Fibroblast of lung (primary cell): ENCODE measurements at regions not wholly inside any gene's neighbourhood (a gene's known extent, or its start where the extent isn't known, plus 50 kb on each side); places are given as distances from the start of the nearest gene placed in this dataset.

Experiments used
- DNase-seq, 2 donors: peaks; one replicate each; pipeline versions ENCODE4 v3.0.0 to v3.0.0-alpha.2; 2010; ENCODE audit warnings: low read depth in 2 of 2
- H2AFZ ChIP-seq: 2 replicates; pipeline ENCODE4 v1.5.1; 2012; ENCODE audit warnings: low read length, control low read depth, inconsistent platforms
- H3K27ac ChIP-seq: 2 replicates; pipeline ENCODE4 v1.5.1; 2011; ENCODE audit warnings: low read length, control low read depth; ENCODE audit not compliant: insufficient read depth
- H3K27me3 ChIP-seq: 2 replicates; pipeline ENCODE4 v1.5.1; 2011; ENCODE audit warnings: mild to moderate bottlenecking, low read length; ENCODE audit not compliant: control insufficient read depth, insufficient read depth
- H3K36me3 ChIP-seq: 2 replicates; pipeline ENCODE4 v1.5.1; 2011; ENCODE audit warnings: low read length; ENCODE audit not compliant: control insufficient read depth, insufficient read depth
- H3K4me1 ChIP-seq: 2 replicates; pipeline ENCODE4 v1.5.1; 2011; ENCODE audit warnings: low read length; ENCODE audit not compliant: control insufficient read depth, insufficient read depth; ENCODE audit errors: extremely low read depth
- H3K4me2 ChIP-seq: 2 replicates; pipeline ENCODE4 v1.5.1; 2011; ENCODE audit warnings: low read length, control low read depth; ENCODE audit not compliant: insufficient read depth; ENCODE audit errors: extremely low read depth
- H3K4me3 ChIP-seq, 4 experiments: fragments of 200-600 bp in 1 of 4; sonication (generic) in 1 of 4; replicated peaks in 1 of 4; 2 replicates each; pipeline ENCODE4 v1.5.1; 2011 to 2016; ENCODE audit warnings: low read length in 4 of 4, low read depth in 3 of 4, mild to moderate bottlenecking in 3 of 4, control low read depth in 2 of 4, inconsistent platforms in 1 of 4, mixed read lengths in 1 of 4; ENCODE audit not compliant: insufficient read depth in 1 of 4; ENCODE audit errors: control extremely low read depth in 1 of 4
- H3K79me2 ChIP-seq: 2 replicates; pipeline ENCODE4 v1.5.1; 2012; ENCODE audit warnings: mild to moderate bottlenecking, low read length, inconsistent platforms; ENCODE audit not compliant: control insufficient read depth, insufficient read depth
- H3K9ac ChIP-seq: 2 replicates; pipeline ENCODE4 v1.5.1; 2011; ENCODE audit warnings: mild to moderate bottlenecking, low read length, control low read depth; ENCODE audit not compliant: insufficient read depth
- H3K9me3 ChIP-seq: 2 replicates; pipeline ENCODE4 v1.5.1; 2012; ENCODE audit warnings: low read depth, low read length; ENCODE audit not compliant: control insufficient read depth, insufficient read depth
- H4K20me1 ChIP-seq: 2 replicates; pipeline ENCODE4 v1.5.1; 2011; ENCODE audit warnings: low read length; ENCODE audit not compliant: control insufficient read depth, insufficient read depth; ENCODE audit errors: extremely low read depth
- EZH2 ChIP-seq: IDR thresholded peaks from 2 replicates; pipeline ENCODE4 v1.5.1; 2012; ENCODE audit warnings: low read length, control low read depth, mild to moderate bottlenecking; ENCODE audit errors: missing control alignments
- TF ChIP-seq, protein P1 (sequence below), 2 donors: IDR thresholded peaks in 1 of 2; conservative IDR thresholded peaks in 1 of 2; 1 replicate in 1 of 2; 2 replicates in 1 of 2; pipeline ENCODE4 v1.5.1; 2011 to 2012; ENCODE audit warnings: low read length in 2 of 2, control low read depth in 1 of 2, inconsistent platforms in 1 of 2, low read depth in 1 of 2, mild to moderate bottlenecking in 1 of 2

GRCh38 chr6:8906699-8907098 is 471.4 kb upstream of the SLC35B3 start:
- H3K4me1 ChIP-seq: no peaks in the 10 kb centered on the region
- H2AFZ ChIP-seq: no peak overlapping the region
- H3K79me2 ChIP-seq: no peaks in the 10 kb centered on the region
- H3K4me2 ChIP-seq: no peak overlapping the region
- H3K36me3 ChIP-seq: no peaks in the 10 kb centered on the region
- H3K4me3 ChIP-seq: no peak overlapping the region
- H3K9ac ChIP-seq: no peak overlapping the region
- H3K27ac ChIP-seq: no peak overlapping the region
- H3K27me3 ChIP-seq: no peaks in the 10 kb centered on the region
- no peak for DNase-seq
- no peak for TF ChIP-seq EZH2
- TF ChIP-seq, protein P1, sequence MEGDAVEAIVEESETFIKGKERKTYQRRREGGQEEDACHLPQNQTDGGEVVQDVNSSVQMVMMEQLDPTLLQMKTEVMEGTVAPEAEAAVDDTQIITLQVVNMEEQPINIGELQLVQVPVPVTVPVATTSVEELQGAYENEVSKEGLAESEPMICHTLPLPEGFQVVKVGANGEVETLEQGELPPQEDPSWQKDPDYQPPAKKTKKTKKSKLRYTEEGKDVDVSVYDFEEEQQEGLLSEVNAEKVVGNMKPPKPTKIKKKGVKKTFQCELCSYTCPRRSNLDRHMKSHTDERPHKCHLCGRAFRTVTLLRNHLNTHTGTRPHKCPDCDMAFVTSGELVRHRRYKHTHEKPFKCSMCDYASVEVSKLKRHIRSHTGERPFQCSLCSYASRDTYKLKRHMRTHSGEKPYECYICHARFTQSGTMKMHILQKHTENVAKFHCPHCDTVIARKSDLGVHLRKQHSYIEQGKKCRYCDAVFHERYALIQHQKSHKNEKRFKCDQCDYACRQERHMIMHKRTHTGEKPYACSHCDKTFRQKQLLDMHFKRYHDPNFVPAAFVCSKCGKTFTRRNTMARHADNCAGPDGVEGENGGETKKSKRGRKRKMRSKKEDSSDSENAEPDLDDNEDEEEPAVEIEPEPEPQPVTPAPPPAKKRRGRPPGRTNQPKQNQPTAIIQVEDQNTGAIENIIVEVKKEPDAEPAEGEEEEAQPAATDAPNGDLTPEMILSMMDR (conservative IDR thresholded peaks at IDR 0.05 in 1 of 2, IDR thresholded peaks at IDR 0.05 in 1 of 2; ENCODE audit: low read depth in 1 of 2, low read length in 2 of 2): no peak
- H3K9me3 ChIP-seq: no peaks in the 10 kb centered on the region
- no peaks in the 10 kb centered on the region for H4K20me1 ChIP-seq

DNA sequence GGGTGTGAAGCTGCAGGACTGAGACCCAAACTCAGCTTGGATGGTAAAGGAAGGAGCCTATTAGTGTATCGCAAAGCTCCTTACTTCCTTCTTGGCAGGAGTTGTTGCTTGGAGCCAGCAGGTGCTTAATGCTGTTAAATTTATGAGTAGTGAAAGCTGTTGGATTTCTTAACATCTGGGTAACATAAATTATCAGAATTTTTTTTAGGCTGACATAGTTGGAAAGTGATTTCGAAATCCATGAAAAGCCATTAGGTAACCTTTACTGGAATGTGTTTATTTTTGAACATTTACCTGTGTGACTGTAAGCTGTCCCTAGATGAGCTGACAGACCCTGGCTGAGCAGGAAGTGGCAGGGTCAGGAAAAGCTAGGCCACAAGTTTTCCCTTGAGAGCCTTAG is 470.4 kb upstream of the SLC35B3 start:
- Histone ChIP-seq H3K9me3 (no peaks in the 10 kb centered on the region), H3K36me3 (no peaks in the 10 kb centered on the region), H3K4me3 (no peak overlapping the region), H3K9ac (no peak overlapping the region), H4K20me1 (no peaks in the 10 kb centered on the region), H2AFZ (no peak overlapping the region), H3K27ac (no peak overlapping the region), H3K27me3 (no peaks in the 10 kb centered on the region), H3K4me1 (no peaks in the 10 kb centered on the region), H3K79me2 (no peaks in the 10 kb centered on the region), H3K4me2 (no peak overlapping the region)
- DNase-seq: no peak
- TF ChIP-seq EZH2: no peak
- TF ChIP-seq, protein P1 (conservative IDR thresholded peaks at IDR 0.05 in 1 of 2, IDR thresholded peaks at IDR 0.05 in 1 of 2; ENCODE audit: low read depth in 1 of 2, low read length in 2 of 2): no peak

DNA sequence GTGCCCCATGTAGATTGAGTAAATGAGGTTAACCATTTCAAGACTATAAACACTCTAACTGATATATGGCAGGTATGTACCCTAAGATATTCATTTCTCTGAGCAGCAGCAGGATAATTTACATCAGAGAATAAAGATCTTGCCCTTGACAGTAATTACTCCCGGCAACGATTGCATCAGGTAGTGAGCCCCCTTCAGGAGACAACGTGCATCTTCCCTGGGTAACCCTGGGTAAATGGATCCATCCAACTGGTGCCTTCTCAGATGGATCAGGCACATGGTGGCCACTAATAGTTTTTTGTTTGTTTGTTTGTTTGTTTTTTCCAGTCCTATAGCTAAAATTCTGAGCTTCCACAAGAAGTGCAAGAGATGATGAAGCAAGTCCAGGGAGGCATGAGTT is 469.4 kb upstream of the SLC35B3 start:
- Histone ChIP-seq H3K4me2 (no peak overlapping the region), H3K27me3 (no peaks in the 10 kb centered on the region), H3K9ac (no peak overlapping the region), H3K9me3 (no peaks in the 10 kb centered on the region), H3K27ac (no peak overlapping the region), H3K36me3 (no peaks in the 10 kb centered on the region), H2AFZ (no peak overlapping the region), H3K4me3 (no peak overlapping the region), H4K20me1 (no peaks in the 10 kb centered on the region), H3K4me1 (no peaks in the 10 kb centered on the region), H3K79me2 (no peaks in the 10 kb centered on the region)
- DNase-seq: no peak
- TF ChIP-seq, protein P1 (conservative IDR thresholded peaks at IDR 0.05 in 1 of 2, IDR thresholded peaks at IDR 0.05 in 1 of 2; ENCODE audit: low read depth in 1 of 2, low read length in 2 of 2): no peak
- TF ChIP-seq EZH2: no peak
